HEK293 (cell line): ENCODE measurements at regions not wholly inside any gene's neighbourhood (a gene's known extent, or its start where the extent isn't known, plus 50 kb on each side); places are given as distances from the start of the nearest gene placed in this dataset.

ENCODE experiments used
- CTCF ChIA-PET: fragments of 350-600 bp; formaldehyde crosslinking; extraction: SDS; loops from one replicate; lab custom pipeline; 2021; ENCODE audit warnings: antibody characterized with exemption; lab: Yijun Ruan, JAX
- POLR2A ChIA-PET: fragments of 300-600 bp; formaldehyde crosslinking; extraction: SDS; loops from one replicate; lab custom pipeline; 2020; ENCODE audit warnings: antibody characterized with exemption, inconsistent platforms; lab: Yijun Ruan, JAX
- H3K27ac ChIP-seq: fragments of 200-500 bp; sonication (Bioruptor generic); 2 replicates; pipeline ENCODE4 v1.5.1; 2014; ENCODE audit warnings: low read depth, low read length, control low read depth, inconsistent platforms; ENCODE audit errors: extremely low read depth
- H3K36me3 ChIP-seq, 2 experiments: fragments of 200-500 bp in 1 of 2; sonication (Bioruptor generic) in 1 of 2; 1 replicate in 1 of 2; 2 replicates in 1 of 2; pipeline ENCODE4 v1.5.1; 2014 to 2017; ENCODE audit warnings: inconsistent platforms in 2 of 2, low read length in 2 of 2; ENCODE audit not compliant: control insufficient read depth in 2 of 2, insufficient read depth in 1 of 2
- H3K4me1 ChIP-seq: fragments of 200-500 bp; sonication (Bioruptor generic); 2 replicates; pipeline ENCODE4 v1.5.1; 2014; ENCODE audit warnings: mild to moderate bottlenecking, low read length, inconsistent platforms; ENCODE audit not compliant: control insufficient read depth, insufficient read depth
- H3K4me3 ChIP-seq: 2 replicates; pipeline ENCODE4 v1.5.1; 2011; ENCODE audit warnings: low read depth, mild to moderate bottlenecking, control low read depth, low read length, moderate library complexity
- H3K9me3 ChIP-seq: fragments of 200-500 bp; sonication (Bioruptor generic); 2 replicates; pipeline ENCODE4 v1.5.1; 2014; ENCODE audit warnings: low read depth, low read length, inconsistent platforms; ENCODE audit not compliant: control insufficient read depth, insufficient read depth
- GFI1B ChIP-seq: fragments of 450-650 bp; formaldehyde crosslinking; IDR thresholded peaks from 2 replicates; pipeline ENCODE4 v1.5.1; 2016; ENCODE audit warnings: missing biosample characterization, missing genetic modification characterization
- GLI4 ChIP-seq: fragments of 450-650 bp; formaldehyde crosslinking; IDR thresholded peaks from 2 replicates; pipeline ENCODE4 v1.5.1; 2016; ENCODE audit warnings: missing biosample characterization, missing genetic modification characterization
- INSM2 ChIP-seq: fragments of 450-650 bp; formaldehyde crosslinking; IDR thresholded peaks from 2 replicates; pipeline ENCODE4 v1.5.1; 2016; ENCODE audit warnings: missing biosample characterization, missing genetic modification characterization
- KLF9 ChIP-seq: fragments of 450-650 bp; formaldehyde crosslinking; IDR thresholded peaks from 2 replicates; pipeline ENCODE4 v1.5.1; 2016; ENCODE audit warnings: missing biosample characterization, missing genetic modification characterization, low read depth
- MEIS1 ChIP-seq: sonication (generic); formaldehyde crosslinking; IDR thresholded peaks from 2 replicates; pipeline ENCODE4 v1.8.1; 2022; ENCODE audit warnings: missing genetic modification reagents, mild to moderate bottlenecking, borderline replicate concordance
- MYNN ChIP-seq: fragments of 450-650 bp; formaldehyde crosslinking; IDR thresholded peaks from 2 replicates; pipeline ENCODE4 v1.5.1; 2016; ENCODE audit warnings: missing biosample characterization, missing genetic modification characterization, borderline replicate concordance
- PBX3 ChIP-seq: sonication (generic); formaldehyde crosslinking; IDR thresholded peaks from 2 replicates; pipeline ENCODE4 v1.8.1; 2022; ENCODE audit warnings: mild to moderate bottlenecking, moderate library complexity, missing genetic modification reagents
- REPIN1 ChIP-seq: fragments of 450-650 bp; formaldehyde crosslinking; IDR thresholded peaks from 2 replicates; pipeline ENCODE4 v1.5.1; 2017; ENCODE audit warnings: missing biosample characterization, missing genetic modification characterization, low read depth
- WT1 ChIP-seq: fragments of 450-650 bp; formaldehyde crosslinking; IDR thresholded peaks from 2 replicates; pipeline ENCODE4 v1.5.1; 2016; ENCODE audit warnings: missing biosample characterization, missing genetic modification characterization
- YY1 ChIP-seq: fragments of 450-650 bp; formaldehyde crosslinking; IDR thresholded peaks from 2 replicates; pipeline ENCODE4 v1.5.1; 2018; ENCODE audit warnings: missing biosample characterization, missing genetic modification characterization
- ZBTB17 ChIP-seq: fragments of 450-650 bp; formaldehyde crosslinking; IDR thresholded peaks from 2 replicates; pipeline ENCODE4 v1.5.1; 2016; ENCODE audit warnings: missing biosample characterization, missing genetic modification characterization
- ZNF121 ChIP-seq: fragments of 450-650 bp; formaldehyde crosslinking; IDR thresholded peaks from 2 replicates; pipeline ENCODE4 v1.5.1; 2016; ENCODE audit warnings: missing biosample characterization, missing genetic modification characterization
- ZNF146 ChIP-seq: fragments of 450-650 bp; formaldehyde crosslinking; IDR thresholded peaks from 2 replicates; pipeline ENCODE4 v1.5.1; 2016; ENCODE audit warnings: missing biosample characterization, missing genetic modification characterization
- ZNF157 ChIP-seq: fragments of 450-650 bp; formaldehyde crosslinking; IDR thresholded peaks from 2 replicates; pipeline ENCODE4 v1.5.1; 2016; ENCODE audit warnings: missing biosample characterization, missing genetic modification characterization
- ZNF19 ChIP-seq: fragments of 450-650 bp; formaldehyde crosslinking; IDR thresholded peaks from 2 replicates; pipeline ENCODE4; 2016; ENCODE audit warnings: missing biosample characterization, missing genetic modification characterization, low read depth
- ZNF202 ChIP-seq: fragments of 450-650 bp; formaldehyde crosslinking; IDR thresholded peaks from 2 replicates; pipeline ENCODE4 v1.5.1; 2016; ENCODE audit warnings: missing biosample characterization, missing genetic modification characterization, borderline replicate concordance
- ZNF274 ChIP-seq, 2 experiments: fragments of 200-500 bp in 1 of 2; fragments of 450-650 bp in 1 of 2; sonication (Bioruptor generic) in 1 of 2; formaldehyde crosslinking in 1 of 2; IDR thresholded peaks; 2 replicates each; pipeline versions ENCODE4 v1.5.1 to v1.6.1; 2014 to 2016; ENCODE audit warnings: borderline replicate concordance in 1 of 2, inconsistent platforms in 1 of 2, low read length in 1 of 2, missing biosample characterization in 1 of 2, missing genetic modification characterization in 1 of 2
- ZNF311 ChIP-seq: fragments of 450-650 bp; formaldehyde crosslinking; IDR thresholded peaks from 2 replicates; pipeline ENCODE4 v1.5.1; 2017; ENCODE audit warnings: missing biosample characterization, missing genetic modification characterization, borderline replicate concordance
- ZNF324 ChIP-seq: fragments of 450-650 bp; formaldehyde crosslinking; IDR thresholded peaks from 2 replicates; pipeline ENCODE4 v1.5.1; 2016; ENCODE audit warnings: missing biosample characterization, missing genetic modification characterization
- ZNF37A ChIP-seq: fragments of 450-650 bp; IDR thresholded peaks from 2 replicates; pipeline ENCODE4 v1.5.1; 2018; ENCODE audit warnings: missing biosample characterization, missing genetic modification characterization
- ZNF433 ChIP-seq: fragments of 450-650 bp; formaldehyde crosslinking; IDR thresholded peaks from 2 replicates; pipeline ENCODE4 v1.5.1; 2016; ENCODE audit warnings: missing biosample characterization, missing genetic modification characterization, low read depth
- ZNF510 ChIP-seq: fragments of 450-650 bp; formaldehyde crosslinking; IDR thresholded peaks from 2 replicates; pipeline ENCODE4 v1.5.1; 2018; ENCODE audit warnings: mild to moderate bottlenecking, missing genetic modification characterization, missing biosample characterization; ENCODE audit not compliant: insufficient replicate concordance
- ZNF549 ChIP-seq: fragments of 450-650 bp; IDR thresholded peaks from 2 replicates; pipeline ENCODE4 v1.5.1; 2018; ENCODE audit warnings: missing biosample characterization, missing genetic modification characterization, mild to moderate bottlenecking, inconsistent platforms, moderate library complexity
- ZNF561 ChIP-seq: fragments of 450-650 bp; IDR thresholded peaks from 2 replicates; pipeline ENCODE4 v1.5.1; 2018; ENCODE audit warnings: missing biosample characterization, missing genetic modification characterization, borderline replicate concordance
- ZNF571 ChIP-seq: fragments of 450-650 bp; formaldehyde crosslinking; IDR thresholded peaks from 2 replicates; pipeline ENCODE4 v1.5.0; 2017; ENCODE audit warnings: missing biosample characterization, missing genetic modification characterization
- ZNF580 ChIP-seq: fragments of 450-650 bp; formaldehyde crosslinking; IDR thresholded peaks from 2 replicates; pipeline ENCODE4 v1.5.1; 2016; ENCODE audit warnings: missing biosample characterization, missing genetic modification characterization
- ZNF596 ChIP-seq: fragments of 450-650 bp; IDR thresholded peaks from 2 replicates; pipeline ENCODE4 v1.5.0; 2018; ENCODE audit warnings: missing biosample characterization, mild to moderate bottlenecking, missing genetic modification characterization, moderate library complexity
- ZNF624 ChIP-seq: fragments of 450-650 bp; formaldehyde crosslinking; IDR thresholded peaks from 2 replicates; pipeline ENCODE4 v1.5.1; 2017; ENCODE audit warnings: missing biosample characterization, missing genetic modification characterization
- ZNF629 ChIP-seq: fragments of 450-650 bp; formaldehyde crosslinking; IDR thresholded peaks from 2 replicates; pipeline ENCODE4 v1.5.1; 2017; ENCODE audit warnings: missing biosample characterization, missing genetic modification characterization
- ZNF654 ChIP-seq: fragments of 450-650 bp; formaldehyde crosslinking; IDR thresholded peaks from 2 replicates; pipeline ENCODE4 v1.5.1; 2016; ENCODE audit warnings: low read depth, missing biosample characterization, missing genetic modification characterization
- ZNF660 ChIP-seq: fragments of 450-650 bp; IDR thresholded peaks from 2 replicates; pipeline ENCODE4 v1.5.1; 2018; ENCODE audit warnings: missing biosample characterization, mild to moderate bottlenecking, missing genetic modification characterization
- ZNF777 ChIP-seq: fragments of 450-650 bp; formaldehyde crosslinking; IDR thresholded peaks from 2 replicates; pipeline ENCODE4 v1.5.1; 2017; ENCODE audit warnings: missing biosample characterization, missing genetic modification characterization, borderline replicate concordance
- ZNF785 ChIP-seq: fragments of 450-650 bp; formaldehyde crosslinking; IDR thresholded peaks from 2 replicates; pipeline ENCODE4 v1.5.1; 2016; ENCODE audit warnings: missing biosample characterization, missing genetic modification characterization
- ZSCAN23 ChIP-seq: fragments of 450-650 bp; formaldehyde crosslinking; IDR thresholded peaks from 2 replicates; pipeline ENCODE4 v1.5.1; 2016; ENCODE audit warnings: missing biosample characterization, missing genetic modification characterization

- H3K9me3 ChIP-seq: no peaks in the 10 kb centered on the region
- TF ChIP-seq WT1 (tag by site-specific recombination) (no peak), ZSCAN23 (tag by site-specific recombination) (no peak), ZNF37A (tag by site-specific recombination) (no peak), ZNF571 (no peak), ZNF146 (tag by site-specific recombination) (no peak), GFI1B (tag by site-specific recombination) (no peak), ZNF121 (no peak), MYNN (tag by site-specific recombination) (no peak), ZNF274 (IDR thresholded peaks at IDR 0.05; ENCODE audit: low read length) (no peak), ZNF274 (tag by site-specific recombination; IDR thresholded peaks at IDR 0.05; ENCODE audit: borderline replicate concordance) (no peak), ZNF433 (no peak), GLI4 (tag by site-specific recombination) (no peak), ZNF624 (tag by site-specific recombination) (no peak), ZNF324 (tag by site-specific recombination) (no peak), PBX3 (CRISPR knock-in tag) (no peak)
- CTCF ChIA-PET: no interaction called here
Observed at GRCh38 chr1:79507770-79508169, 501.2 kb upstream of the ADGRL4 start.

GRCh38 chr1:79501153-79501552 is 494.6 kb upstream of the ADGRL4 start:
- ChIA-PET POLR2A (no interaction called here), CTCF (no interaction called here)
- Histone ChIP-seq H3K27ac (no peak overlapping the region), H3K4me1 (no peaks in the 10 kb centered on the region), H3K36me3 (no peaks in the 10 kb centered on the region), H3K4me3 (no peak overlapping the region), H3K9me3 (no peaks in the 10 kb centered on the region)
- TF ChIP-seq ZNF311 (no peak), INSM2 (tag by site-specific recombination) (no peak), ZNF510 (tag by site-specific recombination) (no peak), ZNF202 (tag by site-specific recombination) (no peak), MEIS1 (CRISPR knock-in tag) (no peak), YY1 (tag by site-specific recombination) (no peak), ZNF629 (no peak), ZNF596 (no peak), ZNF654 (tag by site-specific recombination) (no peak), ZNF777 (tag by site-specific recombination) (no peak), ZNF19 (tag by site-specific recombination) (no peak), KLF9 (tag by site-specific recombination) (no peak), ZNF580 (no peak), ZBTB17 (no peak), ZNF561 (no peak), ZNF785 (tag by site-specific recombination) (no peak), ZNF549 (tag by site-specific recombination) (no peak), ZNF157 (no peak), REPIN1 (no peak), ZNF660 (no peak)

More at GRCh38 chr1:79507770-79508169, 501.2 kb upstream of the ADGRL4 start:
- POLR2A ChIA-PET: no interaction called here
- Histone ChIP-seq H3K4me3 (no peak overlapping the region), H3K36me3 (no peaks in the 10 kb centered on the region), H3K4me1 (no peaks in the 10 kb centered on the region), H3K27ac (no peak overlapping the region)
